HG03139 (cell line): ENCODE measurements at regions not wholly inside any gene's neighbourhood (a gene's known extent, or its start where the extent isn't known, plus 50 kb on each side); places are given as distances from the start of the nearest gene placed in this dataset.

Experiments used
- ATAC-seq: cut with Tn5 transposase; IDR thresholded peaks from one replicate; pipeline ENCODE4 v1.9.1; 2021; ENCODE audit not compliant: unreplicated experiment

GRCh38 chr6:54440549-54440948 is 132.3 kb downstream of the TINAG start:
- no peak for ATAC-seq

- no peak for ATAC-seq
These were observed 132.8 kb downstream of the TINAG start for GRCh38 chr6:54441020-54441419.

GRCh38 chr6:54441687-54442248 is 133.5 kb downstream of the TINAG start:
- ATAC-seq = no peak

GRCh38 chr6:54445207-54445606 is 137.0 kb downstream of the TINAG start:
- no peak for ATAC-seq

- no peak for ATAC-seq
These were observed 140.4 kb downstream of the TINAG start for GRCh38 chr6:54448617-54449016.

- ATAC-seq = no peak
These were observed 143.3 kb downstream of the TINAG start for GRCh38 chr6:54451516-54451915.

- ATAC-seq = no peak
These were observed 155.2 kb downstream of the TINAG start for GRCh38 chr6:54463354-54464024.

DNA sequence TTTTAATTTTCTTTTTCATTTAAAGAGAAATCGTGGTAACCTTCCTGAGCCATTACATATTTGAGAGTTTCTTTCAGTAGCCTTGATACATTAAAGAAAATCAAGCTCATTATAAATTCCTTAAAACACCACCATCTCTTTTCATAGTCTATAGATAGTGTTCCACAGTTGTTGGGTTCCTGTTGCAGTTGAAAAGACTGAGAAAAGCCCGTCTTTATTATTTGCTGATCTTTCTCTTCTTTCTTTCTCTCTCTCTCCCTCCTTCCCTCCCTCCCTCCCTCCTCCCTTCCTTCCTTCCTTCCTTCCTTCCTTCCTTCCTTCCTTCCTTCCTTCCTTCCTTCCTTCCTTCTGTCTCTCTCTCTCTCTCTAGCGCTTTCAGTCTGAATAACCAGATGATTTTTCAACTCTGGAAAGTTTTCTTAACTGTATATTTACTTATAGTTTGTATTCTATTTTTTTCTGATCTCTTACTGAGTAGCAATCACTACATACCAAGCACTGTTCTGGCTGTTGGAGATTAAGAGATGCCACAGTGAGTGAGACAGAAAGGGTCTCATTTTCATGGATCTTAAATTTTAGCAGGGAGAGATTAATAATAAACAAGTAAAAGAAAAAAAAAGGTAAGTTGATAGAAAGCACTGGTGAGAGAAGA is 157.5 kb downstream of the TINAG start:
- no peak for ATAC-seq

GRCh38 chr6:54467384-54467783 is 159.1 kb downstream of the TINAG start:
- ATAC-seq = no peak

DNA sequence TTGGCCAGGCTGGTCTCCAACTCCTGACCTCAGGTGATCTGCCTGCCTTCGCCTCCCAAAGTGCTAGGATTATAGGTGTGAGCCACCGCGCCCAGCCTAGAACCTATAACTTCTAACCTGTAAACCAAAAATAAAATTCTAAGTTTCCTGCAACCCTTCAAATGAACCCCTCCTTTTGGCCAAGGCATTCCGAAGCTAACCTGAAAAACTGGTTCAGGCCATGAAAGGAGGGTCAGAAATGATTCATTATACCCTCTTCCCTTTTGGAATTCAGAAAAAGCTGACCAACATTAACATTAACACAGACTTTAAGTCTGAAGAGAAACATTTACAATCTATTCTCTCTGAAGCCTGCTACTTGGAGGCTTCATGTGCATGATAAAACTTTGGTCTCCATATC is 165.1 kb downstream of the TINAG start:
- ATAC-seq = no peak

DNA sequence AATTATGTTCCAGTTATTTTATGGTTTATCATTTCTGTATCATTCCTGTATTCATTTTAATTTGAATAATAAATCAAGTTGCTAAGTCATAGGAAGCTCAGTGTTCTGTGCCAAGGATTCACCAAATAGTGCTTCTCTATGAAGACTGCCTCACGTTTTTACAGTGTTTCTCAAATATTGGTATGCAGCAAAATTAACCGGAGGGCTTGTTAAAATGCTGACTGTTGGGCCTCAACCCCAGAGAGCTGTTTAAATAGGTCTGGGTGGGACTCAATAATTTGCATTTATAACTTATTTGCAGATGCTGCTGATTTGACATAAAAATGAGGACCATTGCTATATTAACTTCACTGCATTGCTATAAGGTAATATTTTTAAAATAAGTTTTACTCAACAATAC is 166.7 kb downstream of the TINAG start:
- no peak for ATAC-seq

DNA sequence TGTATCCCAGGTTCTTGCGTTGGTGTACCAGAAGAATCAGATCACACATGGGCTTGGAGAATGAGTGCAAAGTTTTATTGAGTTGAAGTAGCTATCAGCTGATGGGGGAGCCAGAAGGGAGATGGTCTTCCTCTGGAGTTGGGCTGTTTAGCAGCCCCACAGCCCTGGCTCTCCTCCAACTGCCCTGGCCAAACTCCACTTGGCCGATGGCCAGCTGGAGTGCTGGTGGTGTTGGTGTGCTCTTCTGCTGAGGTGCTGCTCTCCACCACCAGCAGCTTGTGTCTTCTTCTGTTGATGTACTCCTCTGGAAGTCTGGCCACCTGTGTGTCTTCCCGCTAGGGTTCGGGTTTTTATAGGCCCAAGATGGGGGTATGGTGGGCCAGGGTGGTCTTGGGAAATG is 172.8 kb downstream of the TINAG start:
- no peak for ATAC-seq

GRCh38 chr6:54491431-54491830 is 183.2 kb downstream of the TINAG start:
- no peak for ATAC-seq

GRCh38 chr6:54493138-54493537 is 184.9 kb downstream of the TINAG start:
- ATAC-seq = no peak

DNA sequence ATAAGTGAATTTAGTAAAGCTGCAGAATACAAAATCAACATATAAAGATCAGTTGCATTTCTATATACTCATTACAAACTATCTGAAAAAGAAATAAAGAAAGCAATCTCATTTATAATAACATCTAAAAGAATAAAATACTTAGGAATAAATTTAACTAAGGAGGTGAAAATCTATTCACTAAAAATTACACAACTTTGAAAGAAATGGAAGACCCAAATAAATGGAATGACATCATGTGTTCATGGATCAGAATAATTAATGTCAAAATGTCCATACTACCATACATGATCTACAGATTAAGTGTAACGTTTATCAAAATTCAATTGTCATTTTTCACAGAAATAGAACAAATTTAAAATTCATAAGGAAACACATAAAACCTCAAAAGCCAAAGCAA is 194.9 kb downstream of the TINAG start:
- no peak for ATAC-seq

DNA sequence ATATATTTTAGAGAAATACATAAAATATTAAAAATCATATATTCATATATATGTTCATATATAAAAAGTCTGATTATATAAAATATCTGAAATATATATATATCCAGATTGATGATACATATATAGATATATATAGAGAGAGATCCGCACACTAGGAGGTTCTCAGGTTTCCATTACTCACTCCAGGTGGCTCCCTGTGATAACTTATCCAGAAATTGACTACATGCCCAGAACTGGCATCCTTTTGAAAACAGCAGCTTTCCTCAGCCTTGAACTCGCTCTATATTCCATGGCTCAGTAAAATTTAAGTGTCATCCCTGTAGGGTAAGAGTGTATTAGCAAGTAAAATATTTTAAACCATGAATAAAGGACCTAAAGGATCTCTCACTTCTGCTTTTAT is 206.8 kb downstream of the TINAG start:
- no peak for ATAC-seq

DNA sequence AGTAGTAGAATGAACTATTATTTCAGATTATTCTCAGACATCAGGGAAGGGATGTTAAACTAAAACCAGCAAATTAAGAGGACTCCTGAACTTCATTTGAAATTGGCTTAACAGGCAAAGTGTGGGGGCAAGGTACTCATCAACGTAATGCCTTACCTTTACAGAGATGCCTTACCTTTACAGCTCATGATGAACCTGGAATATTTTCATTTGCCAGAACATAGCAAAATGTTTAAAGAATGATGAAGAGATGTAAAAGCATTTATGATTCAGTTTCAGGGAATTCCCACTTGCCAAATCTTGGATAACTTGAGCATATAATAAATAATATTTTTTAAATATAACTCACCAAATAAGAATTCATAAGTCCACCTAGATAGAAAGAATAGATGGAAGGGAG is 207.5 kb downstream of the TINAG start:
- no peak for ATAC-seq

DNA sequence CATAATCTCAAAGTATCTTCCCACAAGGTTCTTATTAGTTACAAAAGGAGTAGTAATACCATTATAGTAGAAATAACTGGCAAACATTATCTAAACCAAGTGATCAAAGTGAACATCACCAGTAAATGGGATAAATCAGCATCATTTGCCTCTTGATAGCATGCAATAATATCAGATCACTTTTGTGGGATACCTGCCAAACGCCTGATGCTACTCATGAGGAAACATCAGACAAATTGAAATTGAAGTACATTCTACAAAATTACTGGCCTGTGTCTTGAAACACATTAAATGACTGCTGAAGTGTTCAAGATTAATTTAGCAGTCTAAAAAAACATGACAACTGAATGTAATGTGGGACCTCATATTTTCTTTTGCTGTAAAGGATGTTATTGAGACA is 208.1 kb downstream of the TINAG start:
- no peak for ATAC-seq

- no peak for ATAC-seq
These were observed 210.9 kb downstream of the TINAG start for GRCh38 chr6:54519161-54519560.

GRCh38 chr6:54525731-54526130 is 217.5 kb downstream of the TINAG start:
- ATAC-seq = no peak

GRCh38 chr6:54533567-54533966 is 225.3 kb downstream of the TINAG start:
- ATAC-seq = no peak

GRCh38 chr6:54535568-54535967 is 227.3 kb downstream of the TINAG start:
- ATAC-seq = no peak

- ATAC-seq = no peak
These were observed 233.3 kb downstream of the TINAG start for GRCh38 chr6:54541541-54541940.
